ENCODE measurements at regions not wholly inside any gene's neighbourhood (a gene's known extent, or its start where the extent isn't known, plus 50 kb on each side); places are given as distances from the start of the nearest gene placed in this dataset.

DNA sequence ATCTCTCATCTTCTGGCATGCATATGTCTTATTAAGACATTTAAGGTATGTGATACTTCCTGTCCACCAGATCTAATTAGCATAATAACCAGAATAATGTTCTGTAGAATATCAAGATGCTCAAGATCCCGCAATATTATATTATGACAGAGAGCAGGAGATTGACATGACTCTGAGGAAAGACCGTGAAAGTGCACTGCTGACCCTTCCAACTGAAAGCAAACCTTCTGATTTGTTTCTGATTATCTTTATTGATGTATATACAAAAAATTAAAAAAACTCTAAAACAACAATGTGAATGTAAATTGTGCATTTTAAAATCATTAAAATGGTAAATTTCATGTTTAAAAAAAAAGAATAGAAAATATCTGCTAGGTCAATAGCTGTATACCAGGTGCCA, 184.4 kb upstream of the TMEM45B start:
- Histone ChIP-seq H3K27ac (ENCODE audit: extremely low read depth, low read depth, low read length) (no peak overlapping the region), H3K9ac (ENCODE audit: insufficient read depth in 1 of 2, low read depth in 2 of 2, low read length in 2 of 2) (no peak overlapping the region), H3K36me3 (ENCODE audit: control insufficient read depth, insufficient read depth, low read length) (no peaks in the 10 kb centered on the region), H3K79me2 (ENCODE audit: control insufficient read depth, insufficient read depth, low read length) (no peaks in the 10 kb centered on the region), H2AFZ (ENCODE audit: low read depth, low read length) (no peak overlapping the region), H3K4me2 (ENCODE audit: insufficient read depth, low read length) (no peak overlapping the region), H3K27me3 (ENCODE audit: control insufficient read depth in 2 of 2, insufficient read depth in 2 of 2, low read length in 2 of 2) (no peaks in the 10 kb centered on the region; a peak in 1 of 5 replicates), H4K20me1 (replicated peaks; ENCODE audit: control insufficient read depth, insufficient read depth, low read length) (no peaks in the 10 kb centered on the region), H3K9me1 (ENCODE audit: control insufficient read depth, insufficient read depth, low read length) (no peaks in the 10 kb centered on the region), H3K9me3 (replicated peaks; ENCODE audit: control insufficient read depth, insufficient read depth, low read depth, low read length) (no peaks in the 10 kb centered on the region), H3K4me3 (no peak overlapping the region), H3K4me1 (replicated peaks in 1 of 2; ENCODE audit: control insufficient read depth in 2 of 2, insufficient read depth in 2 of 2, low read length in 2 of 2) (no peaks in the 10 kb centered on the region)
- CTCF ChIA-PET (ENCODE audit: low intra/inter-chr PET ratio) = no interaction called here
- TF ChIP-seq MAFF (IDR thresholded peaks at IDR 0.05; ENCODE audit: low read length) (no peak), ZNF143 (CRISPR knock-in tag; IDR thresholded peaks at IDR 0.05) (no peak), ZBTB9 (CRISPR knock-in tag; IDR thresholded peaks at IDR 0.05) (no peak), ZNF57 (CRISPR knock-in tag; IDR thresholded peaks at IDR 0.05) (no peak), CHD1 (IDR thresholded peaks at IDR 0.05; ENCODE audit: low read length) (no peak), ZBTB43 (CRISPR knock-in tag; IDR thresholded peaks at IDR 0.05) (no peak)
- TF ChIP-seq, protein P1, sequence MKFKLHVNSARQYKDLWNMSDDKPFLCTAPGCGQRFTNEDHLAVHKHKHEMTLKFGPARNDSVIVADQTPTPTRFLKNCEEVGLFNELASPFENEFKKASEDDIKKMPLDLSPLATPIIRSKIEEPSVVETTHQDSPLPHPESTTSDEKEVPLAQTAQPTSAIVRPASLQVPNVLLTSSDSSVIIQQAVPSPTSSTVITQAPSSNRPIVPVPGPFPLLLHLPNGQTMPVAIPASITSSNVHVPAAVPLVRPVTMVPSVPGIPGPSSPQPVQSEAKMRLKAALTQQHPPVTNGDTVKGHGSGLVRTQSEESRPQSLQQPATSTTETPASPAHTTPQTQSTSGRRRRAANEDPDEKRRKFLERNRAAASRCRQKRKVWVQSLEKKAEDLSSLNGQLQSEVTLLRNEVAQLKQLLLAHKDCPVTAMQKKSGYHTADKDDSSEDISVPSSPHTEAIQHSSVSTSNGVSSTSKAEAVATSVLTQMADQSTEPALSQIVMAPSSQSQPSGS (CRISPR knock-in tag; IDR thresholded peaks at IDR 0.05) = no peak
- TF ChIP-seq, protein P2, sequence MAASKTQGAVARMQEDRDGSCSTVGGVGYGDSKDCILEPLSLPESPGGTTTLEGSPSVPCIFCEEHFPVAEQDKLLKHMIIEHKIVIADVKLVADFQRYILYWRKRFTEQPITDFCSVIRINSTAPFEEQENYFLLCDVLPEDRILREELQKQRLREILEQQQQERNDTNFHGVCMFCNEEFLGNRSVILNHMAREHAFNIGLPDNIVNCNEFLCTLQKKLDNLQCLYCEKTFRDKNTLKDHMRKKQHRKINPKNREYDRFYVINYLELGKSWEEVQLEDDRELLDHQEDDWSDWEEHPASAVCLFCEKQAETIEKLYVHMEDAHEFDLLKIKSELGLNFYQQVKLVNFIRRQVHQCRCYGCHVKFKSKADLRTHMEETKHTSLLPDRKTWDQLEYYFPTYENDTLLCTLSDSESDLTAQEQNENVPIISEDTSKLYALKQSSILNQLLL (CRISPR knock-in tag; IDR thresholded peaks at IDR 0.05; ENCODE audit: borderline replicate concordance) = no peak
- in situ Hi-C loops (cut with MboI) = no loop called here
- POLR2A ChIA-PET = no interaction called here
- FAIRE-seq (no peak), ATAC-seq (no peak), DNase-seq (ENCODE audit: extremely low read depth in 1 of 4, low spot score in 3 of 4) (no peak)
- intact Hi-C loops (cut with micrococcal nuclease) = no loop called here
- WGBS (ENCODE audit: insufficient coverage, low coverage, missing lambda C conversion rate) = 0% methylated on average over 2 of the region's 2 CpGs
- BruUV-seq (replicated peaks) = no TSS peak

Data from K562 (cell line).